AG10803 (cell line): ENCODE measurements at regions not wholly inside any gene's neighbourhood (a gene's known extent, or its start where the extent isn't known, plus 50 kb on each side); places are given as distances from the start of the nearest gene placed in this dataset.

ENCODE experiments used
- DNase-seq: peaks from one replicate; pipeline ENCODE4 v3.0.0; 2010; ENCODE audit warnings: low read depth
- H3K4me3 ChIP-seq: 2 replicates; pipeline ENCODE4 v1.5.1; 2011; ENCODE audit warnings: mild to moderate bottlenecking, low read length, control low read depth
- CTCF ChIP-seq: conservative IDR thresholded peaks from 2 replicates; pipeline ENCODE4 v1.5.1; 2011; ENCODE audit warnings: mild to moderate bottlenecking, low read length, control low read depth, inconsistent platforms

DNA sequence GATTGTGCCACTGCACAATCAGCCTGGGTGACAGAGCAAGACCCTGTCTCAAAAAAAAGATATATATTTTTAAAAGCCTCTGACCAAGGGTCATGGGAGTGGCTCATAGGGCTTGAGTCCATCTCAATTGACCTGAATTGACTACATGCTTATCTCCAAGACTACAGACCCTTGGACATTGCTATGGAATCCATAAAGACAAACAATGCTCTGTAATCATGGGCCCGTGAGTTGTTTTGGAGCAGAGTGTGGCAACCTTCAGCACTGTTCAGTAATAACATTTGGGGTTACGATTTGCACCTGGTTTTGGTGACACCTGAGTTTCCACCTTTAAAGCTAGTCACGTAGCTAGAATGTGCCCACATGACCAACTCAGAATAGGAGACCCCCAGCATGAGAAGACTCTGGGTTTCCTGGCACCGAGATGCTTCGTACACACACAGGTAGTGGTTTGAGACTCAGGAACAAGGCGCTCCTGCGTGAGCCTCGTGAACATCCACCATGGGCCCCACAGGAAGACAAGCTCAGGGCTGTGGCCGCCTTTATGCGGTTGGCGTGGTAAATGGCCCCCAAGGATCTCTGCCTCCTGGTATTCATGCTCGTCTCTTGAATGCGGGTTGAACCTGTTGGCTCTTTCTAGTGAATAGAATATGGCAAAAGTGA, 66.6 kb upstream of the RPH3AL start:
- no peak overlapping the region for H3K4me3 ChIP-seq
- no peak for DNase-seq
- no peak for TF ChIP-seq CTCF

GRCh38 chr17:418421-418751, 65.8 kb upstream of the RPH3AL start:
- no peak for DNase-seq
- H3K4me3 ChIP-seq: no peak overlapping the region
- no peak for TF ChIP-seq CTCF

- no peak for TF ChIP-seq CTCF
- no peak overlapping the region for H3K4me3 ChIP-seq
- DNase-seq: no peak
Observed at GRCh38 chr17:417691-418420, 65.2 kb upstream of the RPH3AL start.

GRCh38 chr17:416293-417206, 63.9 kb upstream of the RPH3AL start:
- no peak for DNase-seq
- TF ChIP-seq CTCF: no peak
- no peak overlapping the region for H3K4me3 ChIP-seq

DNA sequence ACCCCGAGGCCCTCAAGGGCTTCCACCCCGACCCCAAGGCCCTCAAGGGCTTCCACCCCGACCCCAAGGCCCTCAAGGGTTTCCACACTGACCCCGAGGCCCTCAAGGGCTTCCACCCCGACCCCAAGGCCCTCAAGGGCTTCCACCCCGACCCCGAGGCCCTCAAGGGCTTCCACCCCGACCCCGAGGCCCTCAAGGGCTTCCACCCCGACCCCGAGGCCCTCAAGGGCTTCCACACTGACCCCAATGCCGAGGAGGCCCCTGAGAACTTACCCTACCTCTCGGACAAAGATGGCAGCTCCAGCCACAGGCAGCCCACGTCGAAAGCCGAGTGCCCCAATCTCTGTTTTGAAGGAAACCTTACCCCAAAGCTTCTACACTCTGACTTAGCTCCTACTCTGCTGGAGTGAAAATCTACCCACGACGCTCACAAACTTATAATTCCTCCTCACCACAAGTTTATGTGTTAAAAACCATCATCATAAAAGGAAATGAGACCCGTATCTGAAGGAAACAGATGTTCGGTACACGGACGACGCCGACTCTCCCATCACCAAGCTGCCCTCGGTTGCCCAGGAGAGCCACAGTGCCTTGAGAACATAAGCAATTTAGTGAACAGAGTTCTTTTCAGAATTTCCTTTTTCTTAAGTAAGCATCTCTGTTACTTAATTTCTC, 61.2 kb upstream of the RPH3AL start:
- no peak for DNase-seq
- H3K4me3 ChIP-seq: no peak overlapping the region
- TF ChIP-seq CTCF: no peak

GRCh38 chr17:413016-413350, 60.4 kb upstream of the RPH3AL start:
- no peak for DNase-seq
- H3K4me3 ChIP-seq: no peak overlapping the region
- no peak for TF ChIP-seq CTCF
